Transverse colon (tissue), 4 donors: ENCODE measurements at regions not wholly inside any gene's neighbourhood (a gene's known extent, or its start where the extent isn't known, plus 50 kb on each side); places are given as distances from the start of the nearest gene placed in this dataset.

Experiments
- DNase-seq: peaks from one replicate; pipeline ENCODE4 v3.0.0-alpha.2; 2019
- H3K27ac ChIP-seq, 4 donors: fragments of 200-600 bp; sonication (generic); 2 replicates each; pipeline ENCODE4 v1.5.1; 2016 to 2018; ENCODE audit warnings: inconsistent platforms in 4 of 4
- H3K27me3 ChIP-seq: fragments of 200-600 bp; sonication (generic); 2 replicates; pipeline ENCODE4 v1.5.1; 2017; ENCODE audit warnings: inconsistent platforms
- H3K36me3 ChIP-seq, 4 donors: fragments of 200-600 bp; sonication (generic); 2 replicates each; pipeline ENCODE4 v1.5.1; 2017 to 2019; ENCODE audit warnings: inconsistent platforms in 4 of 4
- H3K4me1 ChIP-seq, 4 donors: fragments of 200-600 bp; sonication (generic); 2 replicates each; pipeline ENCODE4 v1.5.1; 2017 to 2020; ENCODE audit warnings: inconsistent platforms in 4 of 4
- H3K4me3 ChIP-seq, 4 donors: fragments of 200-600 bp; sonication (generic); 1 replicate in 1 of 4; 2 replicates in 3 of 4; pipeline versions ENCODE4 v1.5.1 to v1.6.1; 2017 to 2019; ENCODE audit warnings: inconsistent platforms in 4 of 4
- H3K9me3 ChIP-seq, 2 donors: fragments of 200-600 bp; sonication (generic); 2 replicates each; pipeline ENCODE4 v1.5.1; 2017 to 2019; ENCODE audit warnings: inconsistent platforms in 2 of 2
- EP300 ChIP-seq: sonication (generic); formaldehyde crosslinking; IDR thresholded peaks from one replicate; pipeline ENCODE4 v1.6.1; 2017; ENCODE audit warnings: antibody characterized with exemption, low read depth
- POLR2A ChIP-seq: fragments of 450-650 bp; IDR thresholded peaks from one replicate; pipeline ENCODE4 v1.6.1; 2016; ENCODE audit warnings: antibody characterized with exemption, mild to moderate bottlenecking, moderate library complexity
- POLR2AphosphoS5 ChIP-seq, 3 donors: sonication (generic); formaldehyde crosslinking; IDR thresholded peaks; one replicate each; pipeline ENCODE4 v1.6.1; 2016; ENCODE audit warnings: antibody characterized with exemption in 3 of 3
- WGBS, 2 donors: methylation state at CpG; one replicate each; pipeline ENCODE4 v1.1.5; 2018; ENCODE audit warnings: low coverage in 1 of 2; 5-methylcytosine and 5-hydroxymethylcytosine counted together
- in situ Hi-C, 4 donors: fragments of 200-750 bp; cut with MboI; loops; one replicate each; pipeline versions ENCODE4 v1.15.0 to v1.15.1; 2017; ENCODE audit warnings: low sequenced_read_pairs in 3 of 4, low pct_ligation_motif_present in 1 of 4, low pct_unique_long_range_greater_than_20kb in 1 of 4
- intact Hi-C: fragments of 100-400 bp; cut with DNase I; formaldehyde crosslinking; loops from one replicate; pipeline ENCODE4 v1.15.1; 2023; ENCODE audit warnings: low total_unique reads
- TF ChIP-seq, protein P1 (sequence below), 5 experiments: fragments of 200-600 bp in 3 of 5; fragments of 450-650 bp in 2 of 5; sonication (generic) in 3 of 5; IDR thresholded peaks; 1 replicate in 2 of 5; 2 replicates in 3 of 5; pipeline ENCODE4 v1.5.1; 2016 to 2017; ENCODE audit warnings: antibody characterized with exemption in 5 of 5, inconsistent platforms in 3 of 5, mild to moderate bottlenecking in 2 of 5, moderate library complexity in 1 of 5

GRCh38 chr19:30144242-30144758 lies 202.3 kb downstream of the URI1 start:
- no peaks in the 10 kb centered on the region for H3K9me3 ChIP-seq
- H3K36me3 ChIP-seq: no peaks in the 10 kb centered on the region
- peaks cover 16% of the 10 kb centered on the region for H3K27me3 ChIP-seq
- no peak overlapping the region for H3K27ac ChIP-seq
- in situ Hi-C loops (no loop called here), intact Hi-C loops (no loop called here)
- DNase-seq: no peak
- H3K4me3 ChIP-seq: no peak overlapping the region
- whole genome bisulfite sequencing, 2 donors: 50 to 71% methylated on average over 1 to 14 of the region's 14 CpGs
- no peaks in the 10 kb centered on the region for H3K4me1 ChIP-seq
- TF ChIP-seq, protein P1, sequence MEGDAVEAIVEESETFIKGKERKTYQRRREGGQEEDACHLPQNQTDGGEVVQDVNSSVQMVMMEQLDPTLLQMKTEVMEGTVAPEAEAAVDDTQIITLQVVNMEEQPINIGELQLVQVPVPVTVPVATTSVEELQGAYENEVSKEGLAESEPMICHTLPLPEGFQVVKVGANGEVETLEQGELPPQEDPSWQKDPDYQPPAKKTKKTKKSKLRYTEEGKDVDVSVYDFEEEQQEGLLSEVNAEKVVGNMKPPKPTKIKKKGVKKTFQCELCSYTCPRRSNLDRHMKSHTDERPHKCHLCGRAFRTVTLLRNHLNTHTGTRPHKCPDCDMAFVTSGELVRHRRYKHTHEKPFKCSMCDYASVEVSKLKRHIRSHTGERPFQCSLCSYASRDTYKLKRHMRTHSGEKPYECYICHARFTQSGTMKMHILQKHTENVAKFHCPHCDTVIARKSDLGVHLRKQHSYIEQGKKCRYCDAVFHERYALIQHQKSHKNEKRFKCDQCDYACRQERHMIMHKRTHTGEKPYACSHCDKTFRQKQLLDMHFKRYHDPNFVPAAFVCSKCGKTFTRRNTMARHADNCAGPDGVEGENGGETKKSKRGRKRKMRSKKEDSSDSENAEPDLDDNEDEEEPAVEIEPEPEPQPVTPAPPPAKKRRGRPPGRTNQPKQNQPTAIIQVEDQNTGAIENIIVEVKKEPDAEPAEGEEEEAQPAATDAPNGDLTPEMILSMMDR (IDR thresholded peaks at IDR 0.05): no peak
- TF ChIP-seq EP300 (no peak), POLR2AphosphoS5 (IDR thresholded peaks at IDR 0.05) (no peak), POLR2A (no peak)

DNA sequence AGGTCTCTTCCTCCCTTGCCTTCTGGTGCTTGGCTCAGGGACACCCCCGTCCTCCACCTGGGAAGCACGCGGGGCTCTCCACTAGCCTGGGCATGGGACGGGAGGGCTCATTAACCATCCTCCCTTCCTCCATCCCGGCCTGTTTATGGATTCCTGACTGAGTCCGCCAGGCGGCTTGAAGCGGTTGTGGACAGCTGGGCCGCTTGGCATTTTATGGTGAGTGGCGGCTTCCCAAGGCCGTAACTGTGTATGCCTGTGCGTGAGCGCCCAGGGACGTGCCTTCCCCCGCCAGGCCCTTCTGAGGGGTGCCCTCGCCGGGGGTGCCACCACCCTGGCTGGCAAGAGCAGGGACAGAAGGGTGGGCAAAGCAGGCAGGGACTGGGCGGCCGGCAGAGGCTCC lies 202.8 kb downstream of the URI1 start:
- H3K36me3 ChIP-seq: no peaks in the 10 kb centered on the region
- H3K4me3 ChIP-seq: no peak overlapping the region
- no peak for DNase-seq
- no peaks in the 10 kb centered on the region for H3K9me3 ChIP-seq
- WGBS, 2 donors: 60% methylated on average over 15 of the region's 19 CpGs; no CpG with 5 or more reads in 1 of the 2 donors
- H3K27me3 ChIP-seq: peaks cover 16% of the 10 kb centered on the region
- intact Hi-C loops: loop anchor here (5.0 kb wide), 1 partner anchor 1448 kb away; no protein-coding TSS in a partner anchor
- H3K27ac ChIP-seq: no peak overlapping the region
- in situ Hi-C loops: no loop called here
- TF ChIP-seq, protein P1 (IDR thresholded peaks at IDR 0.05): peak in 1 of 5 experiments; percentile 10
- TF ChIP-seq EP300: no peak
- H3K4me1 ChIP-seq: no peaks in the 10 kb centered on the region

DNA sequence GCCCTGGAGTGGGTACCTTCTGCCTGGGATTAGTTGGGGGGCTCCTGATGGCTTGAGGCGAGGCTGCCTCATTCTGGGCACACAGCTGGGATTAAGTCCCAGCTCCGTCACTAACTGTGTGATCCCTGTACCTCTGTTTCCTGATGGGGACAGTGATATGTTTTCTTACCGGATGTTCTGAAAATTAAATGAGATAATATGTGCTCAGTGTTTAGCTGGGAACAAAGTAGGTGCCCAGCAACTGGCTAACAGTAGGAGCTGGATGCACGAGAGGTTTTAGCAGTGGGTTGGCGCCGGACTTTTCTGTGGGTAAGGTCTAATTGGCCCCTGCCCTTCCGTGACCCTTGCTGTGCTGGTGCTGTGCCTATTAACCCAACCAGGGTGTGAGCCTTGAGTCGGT lies 203.4 kb downstream of the URI1 start:
- H3K9me3 ChIP-seq: no peaks in the 10 kb centered on the region
- peaks cover 16% of the 10 kb centered on the region for H3K27me3 ChIP-seq
- no peaks in the 10 kb centered on the region for H3K4me1 ChIP-seq
- in situ Hi-C loops: no loop called here
- no peak overlapping the region for H3K27ac ChIP-seq
- no peak overlapping the region for H3K4me3 ChIP-seq
- WGBS, 2 donors: 80% methylated on average over 8 of the region's 8 CpGs; no CpG with 5 or more reads in 1 of the 2 donors
- intact Hi-C loops: loop anchor here (5.0 kb wide), 1 partner anchor 1448 kb away; no protein-coding TSS in a partner anchor
- TF ChIP-seq EP300: no peak
- TF ChIP-seq, protein P1 (IDR thresholded peaks at IDR 0.05): no peak
- DNase-seq: no peak
- H3K36me3 ChIP-seq: no peaks in the 10 kb centered on the region

- Histone ChIP-seq H3K27ac (no peak overlapping the region), H3K9me3 (no peaks in the 10 kb centered on the region), H3K27me3 (peaks cover 16% of the 10 kb centered on the region), H3K4me3 (no peak overlapping the region), H3K36me3 (no peaks in the 10 kb centered on the region), H3K4me1 (no peaks in the 10 kb centered on the region)
- 68 to 76% methylated on average over 6 to 14 of the region's 14 CpGs for WGBS, 2 donors
- no peak for TF ChIP-seq EP300
- no peak for DNase-seq
- in situ Hi-C loops (no loop called here), intact Hi-C loops (loop anchor here (5.0 kb wide), 1 partner anchor 1449 kb away; no protein-coding TSS in a partner anchor)
Measured at GRCh38 chr19:30146346-30146745, 204.3 kb downstream of the URI1 start.
